CD4-positive, CD25-positive, alpha-beta regulatory T cell (primary cell): ENCODE measurements at regions not wholly inside any gene's neighbourhood (a gene's known extent, or its start where the extent isn't known, plus 50 kb on each side); places are given as distances from the start of the nearest gene placed in this dataset.
"Not testable (repeated sequence)": the region's sequence is repeated elsewhere in the genome, so short reads cannot be mapped to it uniquely, and the experiment has no call there.

Source experiments
- ATAC-seq, 2 donors: fragments of 150-1000 bp; cut with Tn5 transposase; one replicate each; pipeline ENCODE4 v1.10.0; 2021; ENCODE audit warnings: low read depth in 2 of 2, moderate number of reproducible peaks in 2 of 2, moderate library complexity in 1 of 2
- DNase-seq, 3 donors: peaks; one replicate each; pipeline versions ENCODE4 v3.0.0 to v3.0.0-alpha.2; 2012 to 2022; ENCODE audit warnings: mixed read lengths in 1 of 3
- H3K27ac ChIP-seq: one replicate; pipeline ENCODE4 v1.7.0; 2013; ENCODE audit warnings: mild to moderate bottlenecking, low read length; ENCODE audit not compliant: insufficient read depth, poor library complexity, severe bottlenecking
- H3K27me3 ChIP-seq: one replicate; pipeline ENCODE4 v1.7.0; 2013; ENCODE audit warnings: low read length; ENCODE audit not compliant: control insufficient read depth, insufficient read depth
- H3K36me3 ChIP-seq: one replicate; pipeline ENCODE4 v1.7.0; 2013; ENCODE audit warnings: mild to moderate bottlenecking, low read length, moderate library complexity; ENCODE audit not compliant: control insufficient read depth, insufficient read depth
- H3K4me1 ChIP-seq: 2 replicates; pipeline ENCODE4 v1.7.0; 2013; ENCODE audit warnings: mild to moderate bottlenecking, low read length; ENCODE audit not compliant: insufficient read depth, control insufficient read depth, poor library complexity, severe bottlenecking
- H3K4me3 ChIP-seq: one replicate; pipeline ENCODE4 v1.7.0; 2013; ENCODE audit warnings: low read depth, mild to moderate bottlenecking, low read length, moderate library complexity
- H3K9me3 ChIP-seq, 2 experiments: 1 replicate in 1 of 2; 2 replicates in 1 of 2; pipeline ENCODE4 v1.7.0; 2013; ENCODE audit warnings: low read length in 2 of 2, mild to moderate bottlenecking in 1 of 2, moderate library complexity in 1 of 2; ENCODE audit not compliant: control insufficient read depth in 2 of 2
- H3K27ac Mint-ChIP-seq, 3 donors: one replicate each; pipeline ENCODE4 v1.8.0; 2020 to 2022; ENCODE audit warnings: mild to moderate bottlenecking in 3 of 3, mixed read lengths in 3 of 3, moderate library complexity in 2 of 3
- H3K27me3 Mint-ChIP-seq: one replicate; pipeline ENCODE4 v1.8.0; 2022; ENCODE audit warnings: mild to moderate bottlenecking, mixed read lengths
- H3K36me3 Mint-ChIP-seq: one replicate; pipeline ENCODE4 v1.8.0; 2020; ENCODE audit warnings: mixed read lengths
- H3K4me1 Mint-ChIP-seq, 4 donors: one replicate each; pipeline ENCODE4 v1.8.0; 2020 to 2022; ENCODE audit warnings: mixed read lengths in 4 of 4, mild to moderate bottlenecking in 1 of 4
- H3K4me3 Mint-ChIP-seq, 4 donors: one replicate each; pipeline ENCODE4 v1.8.0; 2020 to 2022; ENCODE audit warnings: mild to moderate bottlenecking in 4 of 4, mixed read lengths in 4 of 4, moderate library complexity in 3 of 4
- H3K9me3 Mint-ChIP-seq, 7 donors: one replicate each; pipeline ENCODE4 v1.8.0; 2020 to 2022; ENCODE audit warnings: mixed read lengths in 7 of 7, mild to moderate bottlenecking in 3 of 7, moderate library complexity in 2 of 7

DNA sequence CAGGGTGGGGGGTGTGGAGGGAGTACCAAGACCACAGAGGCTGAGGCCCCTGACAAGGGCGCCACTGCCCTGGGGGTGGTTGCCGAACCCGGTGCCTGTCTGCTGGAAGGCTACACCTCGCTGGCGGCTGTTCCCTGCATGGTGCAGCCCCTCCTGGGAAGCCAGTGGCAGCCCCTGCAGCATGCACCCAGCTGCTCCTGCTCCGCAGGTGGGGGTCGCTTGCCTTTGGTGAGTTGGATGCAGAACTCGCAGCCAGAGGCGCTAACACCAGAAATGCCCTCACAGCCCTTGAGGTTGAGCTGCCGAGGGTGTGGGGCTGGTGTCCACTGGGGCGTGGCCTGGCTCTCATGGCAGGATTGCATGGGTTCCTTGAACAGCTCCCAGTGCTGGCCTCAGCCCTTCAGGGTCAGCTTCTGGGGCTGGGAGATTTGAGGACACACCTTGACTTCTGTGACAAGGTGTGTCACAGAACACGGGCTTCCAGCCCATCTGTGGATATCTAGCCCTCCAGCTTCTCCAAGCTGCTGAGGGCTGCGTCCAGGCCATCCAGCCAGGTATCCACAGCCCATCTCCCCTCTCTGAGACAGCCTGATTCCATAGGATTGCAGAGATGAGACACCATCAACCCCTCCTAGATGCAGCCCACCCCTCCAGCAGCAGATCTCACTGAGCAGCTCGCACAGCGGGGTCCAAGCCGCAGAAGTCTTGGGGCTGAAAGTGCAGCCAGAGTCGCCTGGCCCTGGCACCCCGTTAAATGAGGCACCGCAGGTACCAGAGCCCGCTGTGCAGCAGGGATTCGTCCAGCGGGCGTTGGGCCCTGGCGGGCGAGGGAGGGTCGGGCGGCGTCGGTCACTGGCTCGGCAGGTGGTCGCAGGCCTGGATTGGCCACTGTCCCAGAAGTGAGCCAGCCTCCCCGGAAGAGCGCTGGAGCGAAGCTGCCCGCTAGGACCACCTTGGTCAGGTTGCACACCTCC, 586.3 kb downstream of the KCNJ18 start:
- H3K36me3 ChIP-seq = no peaks in the 10 kb centered on the region
- Mint-ChIP-seq H3K27me3 (no peaks in the 10 kb centered on the region), H3K27ac (no peak overlapping the region), H3K36me3 (no peaks in the 10 kb centered on the region), H3K4me3 (no peak overlapping the region), H3K9me3 (peaks cover 4 to 16% (median 13%) of the 10 kb centered on the region in 7 donors), H3K4me1 (no peaks in the 10 kb centered on the region)
- no peak overlapping the region for H3K4me3 ChIP-seq
- ATAC-seq (no peak), DNase-seq (no peak)
- H3K4me1 ChIP-seq = no peaks in the 10 kb centered on the region
- peaks cover 0 to 11% of the 10 kb centered on the region in 2 experiments for H3K9me3 ChIP-seq
- H3K27me3 ChIP-seq = no peaks in the 10 kb centered on the region
- no peak overlapping the region for H3K27ac ChIP-seq

DNA sequence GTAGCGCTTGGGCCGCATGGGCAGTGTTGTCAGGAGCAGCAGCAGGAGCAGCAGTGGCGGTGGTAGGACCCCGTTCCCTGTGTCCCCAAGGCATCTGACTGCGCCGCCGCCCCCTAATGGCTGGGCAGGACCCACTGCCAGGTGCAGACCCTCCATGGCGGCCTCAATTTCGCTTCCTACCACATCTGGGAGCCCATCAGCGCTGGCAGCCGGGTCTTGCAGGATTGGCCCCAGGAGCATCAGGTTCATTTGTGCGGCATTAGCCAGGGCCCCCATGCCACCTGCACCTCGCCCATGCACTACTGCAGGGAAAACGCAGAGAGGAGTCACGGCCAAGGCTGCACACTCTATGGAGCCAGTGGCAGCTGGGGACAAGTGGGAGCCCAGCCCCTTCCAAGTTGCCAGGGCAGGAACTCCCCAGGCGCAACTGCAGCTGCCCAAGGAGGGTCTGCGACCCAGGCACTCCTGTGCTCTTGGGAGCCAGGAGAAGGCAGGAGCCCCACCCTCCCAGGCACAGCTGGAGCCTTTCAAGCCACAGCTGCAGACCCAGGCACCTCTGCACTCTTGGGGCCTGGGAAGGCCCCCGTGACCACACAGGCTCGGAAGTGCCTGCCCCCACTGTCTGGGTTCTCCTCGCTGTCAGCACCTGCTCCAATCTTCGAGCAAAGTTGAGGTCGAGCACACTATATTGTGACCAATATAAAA, 594.2 kb downstream of the KCNJ18 start:
- ATAC-seq (no peak), DNase-seq (no peak)
- H3K36me3 Mint-ChIP-seq = no peaks in the 10 kb centered on the region
- Histone ChIP-seq H3K27ac (no peak overlapping the region), H3K9me3 (peaks cover 0 to 2% of the 10 kb centered on the region in 2 experiments), H3K4me1 (no peaks in the 10 kb centered on the region), H3K4me3 (no peak overlapping the region), H3K36me3 (no peaks in the 10 kb centered on the region), H3K27me3 (no peaks in the 10 kb centered on the region)
- no peaks in the 10 kb centered on the region for H3K27me3 Mint-ChIP-seq
- no peak overlapping the region for H3K4me3 Mint-ChIP-seq
- no peaks in the 10 kb centered on the region for H3K4me1 Mint-ChIP-seq
- H3K27ac Mint-ChIP-seq = no peak overlapping the region
- peaks cover 0 to 11% (median 6%) of the 10 kb centered on the region in 7 donors for H3K9me3 Mint-ChIP-seq

DNA sequence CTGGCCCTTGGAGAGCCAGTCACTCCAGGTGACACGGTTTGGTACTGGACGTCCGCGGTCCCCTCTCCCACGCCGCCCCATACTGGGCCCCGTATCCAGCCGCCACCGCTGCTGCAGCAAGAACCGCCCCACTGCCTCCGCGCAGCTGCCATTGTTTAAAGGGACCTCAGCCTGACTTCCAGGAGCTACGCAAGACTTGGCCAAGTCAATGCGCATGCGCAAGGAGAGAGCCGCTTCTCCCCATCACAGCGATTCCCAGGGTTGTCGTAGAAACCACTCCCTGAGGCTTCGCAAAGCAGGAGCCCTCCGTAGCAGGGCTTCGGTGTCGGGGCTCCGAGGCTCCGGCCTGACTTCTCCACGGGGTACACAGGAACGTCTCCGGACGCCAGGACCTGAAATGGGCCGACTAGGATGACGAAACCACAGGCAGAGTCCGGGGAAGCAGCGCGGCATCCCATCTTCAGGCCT, 606.2 kb downstream of the KCNJ18 start:
- H3K27me3 Mint-ChIP-seq, DNase-seq, H3K4me1 Mint-ChIP-seq, H3K27me3 ChIP-seq, ATAC-seq, H3K27ac Mint-ChIP-seq, H3K4me3 Mint-ChIP-seq, H3K27ac ChIP-seq, H3K36me3 Mint-ChIP-seq, H3K4me3 ChIP-seq, H3K36me3 ChIP-seq, H3K4me1 ChIP-seq: not testable (repeated sequence)
- peaks cover 2 to 31% of the 10 kb centered on the region in 2 experiments for H3K9me3 ChIP-seq
- peaks cover 0 to 17% (median 4%) of the 10 kb centered on the region in 7 donors for H3K9me3 Mint-ChIP-seq

DNA sequence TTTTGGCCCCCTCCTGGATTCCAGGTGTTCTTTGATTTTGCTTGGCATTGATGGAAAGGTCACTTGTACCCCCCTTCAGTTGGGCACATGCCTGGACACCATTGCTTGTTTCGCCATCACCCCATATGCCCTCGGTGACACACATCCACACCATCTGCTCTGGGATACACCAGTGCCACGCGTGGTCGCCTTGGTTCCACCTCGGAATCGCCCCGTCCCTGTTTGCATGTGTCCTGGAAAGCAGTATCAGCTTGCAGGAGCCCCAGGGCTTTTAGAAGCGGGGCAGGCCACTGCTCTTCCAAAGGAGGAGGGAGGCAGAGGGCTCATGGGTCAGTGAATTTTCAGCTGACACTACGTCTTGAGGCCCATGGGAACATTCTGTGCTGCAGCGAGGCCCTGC, 607.9 kb downstream of the KCNJ18 start:
- H3K9me3 Mint-ChIP-seq = peaks cover 0 to 26% (median 5%) of the 10 kb centered on the region in 7 donors
- no peaks in the 10 kb centered on the region for H3K27me3 Mint-ChIP-seq
- H3K4me3 ChIP-seq = no peak overlapping the region
- DNase-seq (no peak), ATAC-seq (no peak)
- no peaks in the 10 kb centered on the region for H3K4me1 ChIP-seq
- H3K36me3 Mint-ChIP-seq = no peaks in the 10 kb centered on the region
- peak overlapping the region in 1 of 3 donors; percentile 75 for H3K27ac Mint-ChIP-seq
- peaks cover 2 to 46% of the 10 kb centered on the region in 2 experiments for H3K9me3 ChIP-seq
- no peaks in the 10 kb centered on the region for H3K36me3 ChIP-seq
- no peak overlapping the region for H3K4me3 Mint-ChIP-seq
- H3K27me3 ChIP-seq = no peaks in the 10 kb centered on the region
- H3K4me1 Mint-ChIP-seq = no peaks in the 10 kb centered on the region
- H3K27ac ChIP-seq = no peak overlapping the region

DNA sequence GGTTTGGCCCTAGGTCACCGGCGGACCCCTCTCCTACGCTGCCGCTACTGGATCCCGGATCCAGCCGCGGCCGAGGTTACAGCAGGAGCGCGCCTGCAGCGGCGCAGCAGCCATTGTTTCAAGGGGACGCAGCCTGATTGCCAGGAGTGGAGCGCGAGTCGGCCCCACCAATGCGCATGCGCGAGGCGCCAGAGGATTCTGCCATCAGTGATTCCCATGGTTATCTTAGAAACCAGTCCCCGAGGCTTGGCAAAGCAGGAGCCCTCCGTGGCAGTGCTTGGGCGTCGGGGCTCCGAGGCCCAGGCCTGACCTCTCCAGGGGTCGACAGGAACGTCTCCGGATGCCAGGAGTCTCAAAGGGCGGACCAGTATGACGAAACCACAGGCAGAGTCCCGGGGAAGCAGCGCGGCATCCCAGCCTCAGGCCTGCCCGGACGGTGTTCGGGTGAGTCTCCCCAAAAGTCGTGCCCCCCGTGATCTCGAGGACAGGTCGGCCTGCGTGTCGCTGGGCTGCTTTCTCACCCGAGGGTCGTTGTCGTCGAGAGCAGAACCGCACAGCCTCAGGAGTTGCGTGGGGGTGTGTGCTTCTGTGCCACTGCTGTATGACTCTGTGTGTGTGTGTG, 608.5 kb downstream of the KCNJ18 start:
- Histone ChIP-seq H3K4me1 (no peaks in the 10 kb centered on the region), H3K27me3 (no peaks in the 10 kb centered on the region), H3K9me3 (peaks cover 2 to 52% of the 10 kb centered on the region in 2 experiments), H3K4me3 (no peak overlapping the region), H3K27ac (no peak overlapping the region), H3K36me3 (no peaks in the 10 kb centered on the region)
- Mint-ChIP-seq H3K4me3 (no peak overlapping the region), H3K4me1 (no peaks in the 10 kb centered on the region), H3K27me3 (no peaks in the 10 kb centered on the region), H3K27ac (no peak overlapping the region), H3K9me3 (peaks cover 0 to 29% (median 7%) of the 10 kb centered on the region in 7 donors), H3K36me3 (no peaks in the 10 kb centered on the region)
- DNase-seq (no peak), ATAC-seq (no peak)

DNA sequence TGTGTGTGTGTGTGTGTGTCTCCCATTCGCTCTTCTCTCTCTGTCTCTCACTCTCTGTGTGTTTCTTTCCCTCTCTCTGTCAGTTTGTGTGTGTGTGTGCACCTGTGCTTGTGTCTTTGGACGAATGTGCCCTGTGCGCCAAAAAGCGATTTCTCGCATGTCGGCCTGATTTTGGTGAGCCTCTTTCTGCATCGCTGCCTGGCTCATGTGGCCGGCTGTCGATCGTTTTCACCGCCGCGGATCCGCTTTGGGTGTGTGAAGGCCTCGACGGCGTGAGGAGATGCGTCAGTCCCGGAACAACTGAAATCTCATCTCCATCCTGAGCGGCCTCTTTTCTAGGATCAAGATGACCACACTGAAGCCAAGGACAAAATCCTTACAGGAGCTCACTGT, 609.0 kb downstream of the KCNJ18 start:
- no peak overlapping the region for H3K27ac Mint-ChIP-seq
- Histone ChIP-seq H3K4me1 (no peaks in the 10 kb centered on the region), H3K9me3 (peaks cover 2 to 52% of the 10 kb centered on the region in 2 experiments), H3K27ac (no peak overlapping the region), H3K27me3 (no peaks in the 10 kb centered on the region), H3K36me3 (no peaks in the 10 kb centered on the region), H3K4me3 (no peak overlapping the region)
- no peaks in the 10 kb centered on the region for H3K36me3 Mint-ChIP-seq
- no peak for DNase-seq
- H3K4me3 Mint-ChIP-seq = peak overlapping the region in 1 of 4 donors; percentile 54
- peaks cover 0 to 27% (median 9%) of the 10 kb centered on the region in 7 donors for H3K9me3 Mint-ChIP-seq
- no peaks in the 10 kb centered on the region for H3K4me1 Mint-ChIP-seq
- no peaks in the 10 kb centered on the region for H3K27me3 Mint-ChIP-seq
- no peak for ATAC-seq

DNA sequence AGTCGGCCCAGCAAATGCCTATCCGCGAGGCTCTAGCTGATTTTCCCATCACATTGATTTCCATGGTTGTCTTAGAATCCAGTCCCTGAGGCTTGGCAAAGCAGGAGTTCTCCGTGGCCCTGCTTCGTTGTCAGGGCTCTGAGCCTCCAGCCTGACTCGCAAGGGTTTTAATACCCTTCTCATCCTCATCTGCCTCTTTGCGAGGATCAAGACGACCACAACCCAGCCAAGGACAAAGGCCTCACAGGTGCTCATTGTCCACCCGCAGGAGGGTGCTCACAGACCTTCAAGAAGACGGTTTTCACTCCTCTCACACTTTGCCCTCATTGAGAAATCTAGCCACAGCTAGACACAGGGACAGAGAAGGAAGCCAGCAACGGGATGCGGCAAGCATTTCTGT, 610.8 kb downstream of the KCNJ18 start:
- Mint-ChIP-seq H3K27ac (no peak overlapping the region), H3K4me3 (no peak overlapping the region), H3K9me3 (peaks cover 0 to 30% (median 11%) of the 10 kb centered on the region in 7 donors), H3K4me1 (no peaks in the 10 kb centered on the region), H3K36me3 (no peaks in the 10 kb centered on the region), H3K27me3 (no peaks in the 10 kb centered on the region)
- Histone ChIP-seq H3K36me3 (no peaks in the 10 kb centered on the region), H3K27me3 (no peaks in the 10 kb centered on the region), H3K4me1 (no peaks in the 10 kb centered on the region), H3K9me3 (peaks cover 2 to 55% of the 10 kb centered on the region in 2 experiments), H3K27ac (no peak overlapping the region), H3K4me3 (no peak overlapping the region)
- no peak for ATAC-seq
- DNase-seq = no peak
